Glutamatergic neuron (in vitro differentiated cells): ENCODE measurements at regions not wholly inside any gene's neighbourhood (a gene's known extent, or its start where the extent isn't known, plus 50 kb on each side); places are given as distances from the start of the nearest gene placed in this dataset.
A peak's percentile ranks its signal among the peaks of the same experiment; 100 is the strongest.

Source experiments
- DNase-seq: peaks from one replicate; pipeline ENCODE4 v3.0.0; 2022
- H3K27ac Mint-ChIP-seq: one replicate; pipeline ENCODE4 v1.8.0; 2020; ENCODE audit warnings: mild to moderate bottlenecking, mixed read lengths, inconsistent platforms; ENCODE audit not compliant: unreplicated experiment
- H3K27me3 Mint-ChIP-seq: one replicate; pipeline ENCODE4 v1.8.0; 2020; ENCODE audit warnings: mild to moderate bottlenecking, moderate library complexity, mixed read lengths, inconsistent platforms; ENCODE audit not compliant: unreplicated experiment
- H3K36me3 Mint-ChIP-seq: one replicate; pipeline ENCODE4 v1.8.0; 2020; ENCODE audit warnings: mild to moderate bottlenecking, mixed read lengths, inconsistent platforms; ENCODE audit not compliant: unreplicated experiment
- H3K4me1 Mint-ChIP-seq: one replicate; pipeline ENCODE4 v1.8.0; 2020; ENCODE audit warnings: mild to moderate bottlenecking, low read depth, mixed read lengths, inconsistent platforms; ENCODE audit not compliant: unreplicated experiment
- H3K4me3 Mint-ChIP-seq: one replicate; pipeline ENCODE4 v1.8.0; 2020; ENCODE audit warnings: mild to moderate bottlenecking, mixed read lengths, inconsistent platforms; ENCODE audit not compliant: unreplicated experiment
- H3K9me3 Mint-ChIP-seq: one replicate; pipeline ENCODE4 v1.8.0; 2020; ENCODE audit warnings: mild to moderate bottlenecking, moderate library complexity, mixed read lengths, inconsistent platforms; ENCODE audit not compliant: unreplicated experiment
- CTCF ChIP-seq: fragments of 200-600 bp; sonication (generic); IDR thresholded peaks from one replicate; pipeline ENCODE4 v1.5.0; 2021; ENCODE audit not compliant: partially characterized antibody, unreplicated experiment

- no peak overlapping the region for H3K27ac Mint-ChIP-seq
- peak; percentile 30 for TF ChIP-seq CTCF
- no peaks in the 10 kb centered on the region for H3K9me3 Mint-ChIP-seq
- H3K4me1 Mint-ChIP-seq, result no peaks in the 10 kb centered on the region
- no peaks in the 10 kb centered on the region for H3K36me3 Mint-ChIP-seq
- peaks cover under 1% of the 10 kb centered on the region for H3K27me3 Mint-ChIP-seq
- no peak for DNase-seq
- no peak overlapping the region for H3K4me3 Mint-ChIP-seq
These were observed 108.5 kb upstream of the COL5A2 start for GRCh38 chr2:189287982-189288521.

- H3K36me3 Mint-ChIP-seq, result no peaks in the 10 kb centered on the region
- no peak overlapping the region for H3K27ac Mint-ChIP-seq
These were observed 111.9 kb upstream of the COL5A2 start for GRCh38 chr2:189291460-189291859.

GRCh38 chr2:189293164-189293563 lies 113.6 kb upstream of the COL5A2 start:
- Mint-ChIP-seq H3K9me3 (no peaks in the 10 kb centered on the region), H3K4me3 (no peak overlapping the region), H3K27me3 (no peaks in the 10 kb centered on the region), H3K27ac (no peak overlapping the region), H3K4me1 (no peaks in the 10 kb centered on the region), H3K36me3 (no peaks in the 10 kb centered on the region)
- TF ChIP-seq CTCF, result no peak
- DNase-seq, result no peak

More at GRCh38 chr2:189291460-189291859, 111.9 kb upstream of the COL5A2 start:
- no peak for TF ChIP-seq CTCF
- Mint-ChIP-seq H3K4me3 (no peak overlapping the region), H3K27me3 (no peaks in the 10 kb centered on the region), H3K4me1 (no peaks in the 10 kb centered on the region), H3K9me3 (no peaks in the 10 kb centered on the region)
- no peak for DNase-seq

- Mint-ChIP-seq H3K9me3 (no peaks in the 10 kb centered on the region), H3K4me1 (no peaks in the 10 kb centered on the region), H3K27me3 (no peaks in the 10 kb centered on the region), H3K27ac (no peak overlapping the region), H3K4me3 (no peak overlapping the region), H3K36me3 (no peaks in the 10 kb centered on the region)
- TF ChIP-seq CTCF, result no peak
- DNase-seq, result no peak
These were observed 117.9 kb upstream of the COL5A2 start for GRCh38 chr2:189297446-189297845.

GRCh38 chr2:189298038-189298437 lies 118.5 kb upstream of the COL5A2 start:
- no peak for TF ChIP-seq CTCF
- Mint-ChIP-seq H3K27ac (no peak overlapping the region), H3K36me3 (no peaks in the 10 kb centered on the region), H3K4me1 (no peaks in the 10 kb centered on the region), H3K9me3 (no peaks in the 10 kb centered on the region), H3K27me3 (no peaks in the 10 kb centered on the region), H3K4me3 (no peak overlapping the region)
- no peak for DNase-seq
